Spinal cord (tissue), 9 donors: ENCODE measurements at regions not wholly inside any gene's neighbourhood (a gene's known extent, or its start where the extent isn't known, plus 50 kb on each side); places are given as distances from the start of the nearest gene placed in this dataset.

Experiments used
- DNase-seq, 6 donors: peaks; one replicate each; pipeline versions ENCODE4 v3.0.0 to v3.0.0-alpha.2; 2013 to 2015; ENCODE audit warnings: low spot score in 6 of 6, low read depth in 4 of 6
- H3K27ac ChIP-seq: one replicate; pipeline ENCODE4 v1.5.1; 2013; ENCODE audit warnings: low read depth, low read length, control low read depth
- H3K27me3 ChIP-seq: one replicate; pipeline ENCODE4 v1.6.1; 2013; ENCODE audit warnings: low read length; ENCODE audit not compliant: control insufficient read depth, insufficient read depth
- H3K36me3 ChIP-seq: one replicate; pipeline ENCODE4 v1.6.1; 2013; ENCODE audit warnings: low read length; ENCODE audit not compliant: control insufficient read depth, insufficient read depth
- H3K4me1 ChIP-seq: one replicate; pipeline ENCODE4 v1.6.1; 2013; ENCODE audit warnings: low read length; ENCODE audit not compliant: control insufficient read depth, insufficient read depth
- H3K4me3 ChIP-seq: one replicate; pipeline ENCODE4 v1.5.1; 2013; ENCODE audit warnings: low read depth, low read length, control low read depth
- H3K9me3 ChIP-seq: one replicate; pipeline ENCODE4 v1.6.1; 2013; ENCODE audit warnings: low read length; ENCODE audit not compliant: control insufficient read depth, insufficient read depth
- WGBS: methylation state at CpG from one replicate; pipeline ENCODE4 v1.1.5; 2013; ENCODE audit warnings: missing lambda C conversion rate; ENCODE audit not compliant: insufficient coverage; 5-methylcytosine and 5-hydroxymethylcytosine counted together
- donor health status: healthy.

DNA sequence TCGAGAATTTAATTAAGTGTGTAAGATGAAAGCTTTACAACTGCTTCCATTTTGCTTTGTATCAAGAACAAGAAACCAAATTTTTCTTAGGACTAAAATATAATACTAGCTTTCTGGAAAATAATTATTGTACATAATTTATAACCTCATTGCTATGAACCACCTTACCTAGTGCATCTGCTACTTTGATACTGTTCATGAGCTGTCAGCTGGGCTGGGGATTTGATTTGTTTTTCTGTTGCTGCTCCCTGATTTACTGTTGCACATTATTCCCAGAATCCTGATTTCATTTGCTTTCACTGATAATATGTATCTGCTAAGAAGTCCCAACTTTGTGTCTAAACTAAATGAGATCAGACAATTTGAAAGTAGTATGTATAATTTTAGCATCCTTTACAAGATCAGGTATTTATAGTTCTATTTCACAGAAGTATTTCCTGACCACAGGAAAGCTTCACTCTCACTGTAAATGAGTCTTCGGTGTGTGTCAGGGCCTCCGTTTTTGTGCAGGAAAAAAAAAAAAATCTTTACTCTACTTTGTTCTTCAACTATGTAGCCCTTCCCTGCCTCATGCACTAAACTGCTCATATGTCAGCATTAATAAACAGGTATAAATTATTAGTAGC, 105.6 kb upstream of the CCDC150 start:
- no peaks in the 10 kb centered on the region for H3K36me3 ChIP-seq
- no peaks in the 10 kb centered on the region for H3K27me3 ChIP-seq
- DNase-seq = no peak
- WGBS = no CpG with 5 or more reads among the region's 3 CpGs
- no peaks in the 10 kb centered on the region for H3K4me1 ChIP-seq
- H3K9me3 ChIP-seq = no peaks in the 10 kb centered on the region
- no peak overlapping the region for H3K27ac ChIP-seq
- H3K4me3 ChIP-seq = no peak overlapping the region

DNA sequence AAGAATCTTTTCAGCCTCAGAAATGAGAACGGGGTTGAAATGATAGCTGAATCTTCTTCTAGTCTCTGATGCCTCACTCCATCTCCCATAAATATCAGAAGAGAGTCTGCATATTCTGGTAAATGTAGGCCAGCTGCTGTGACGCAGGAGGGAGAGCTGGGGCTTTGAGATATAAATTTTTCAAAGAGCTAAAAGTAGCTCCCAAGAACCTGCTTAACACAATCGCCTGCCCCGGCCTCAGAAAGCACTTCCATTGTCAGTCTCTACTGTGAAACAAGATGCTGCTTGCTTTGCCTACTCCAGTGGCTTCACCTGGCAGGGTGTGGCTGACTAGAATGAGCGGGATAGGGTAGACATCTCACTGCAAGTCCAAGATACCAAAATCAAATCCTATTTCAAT, 105.0 kb upstream of the CCDC150 start:
- H3K4me1 ChIP-seq = no peaks in the 10 kb centered on the region
- 86% methylated on average over 2 of the region's 5 CpGs for WGBS
- no peaks in the 10 kb centered on the region for H3K9me3 ChIP-seq
- no peak overlapping the region for H3K4me3 ChIP-seq
- H3K36me3 ChIP-seq = no peaks in the 10 kb centered on the region
- no peaks in the 10 kb centered on the region for H3K27me3 ChIP-seq
- no peak for DNase-seq
- H3K27ac ChIP-seq = no peak overlapping the region

DNA sequence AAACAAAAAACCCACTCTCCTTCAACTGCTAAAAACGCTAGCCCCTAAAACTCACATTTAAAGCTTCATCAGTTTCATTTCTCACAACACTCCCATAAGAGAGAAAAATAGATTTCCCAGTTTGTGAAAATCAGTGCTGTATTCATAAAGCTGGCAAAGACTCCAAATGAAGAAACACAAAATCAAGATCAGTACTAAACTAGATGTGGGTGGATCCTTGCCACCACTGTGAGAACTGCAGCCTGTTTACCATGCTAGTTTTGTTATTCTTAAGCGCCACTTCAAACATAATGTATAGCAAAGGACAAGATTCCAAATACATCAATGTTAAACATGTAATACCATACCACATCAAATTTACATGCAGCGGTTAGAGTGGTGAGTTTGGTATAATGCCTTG, 104.5 kb upstream of the CCDC150 start:
- DNase-seq = no peak
- Histone ChIP-seq H3K27ac (no peak overlapping the region), H3K4me1 (no peaks in the 10 kb centered on the region), H3K4me3 (no peak overlapping the region), H3K27me3 (no peaks in the 10 kb centered on the region), H3K36me3 (no peaks in the 10 kb centered on the region), H3K9me3 (no peaks in the 10 kb centered on the region)
- no CpG with 5 or more reads among the region's 3 CpGs for WGBS

DNA sequence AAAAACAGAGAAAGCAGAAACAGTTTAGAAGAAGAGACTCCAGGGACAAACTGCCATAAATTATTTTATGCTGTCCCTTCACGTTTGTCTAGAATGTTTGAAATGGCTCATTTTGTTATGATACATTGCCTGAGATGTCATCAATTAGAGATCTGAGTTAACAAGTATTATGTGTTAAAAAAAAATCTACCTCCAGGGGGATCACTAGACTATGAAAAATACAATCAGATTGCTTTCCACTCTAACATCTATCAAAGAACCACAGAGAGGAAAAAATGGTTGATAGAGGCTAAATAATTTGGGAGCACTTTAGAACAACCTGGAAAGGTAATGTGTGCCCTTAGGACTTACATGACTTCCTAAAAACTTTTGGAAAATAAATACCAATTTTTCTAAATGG, 103.8 kb upstream of the CCDC150 start:
- Histone ChIP-seq H3K4me3 (no peak overlapping the region), H3K27me3 (no peaks in the 10 kb centered on the region), H3K27ac (no peak overlapping the region), H3K4me1 (no peaks in the 10 kb centered on the region), H3K36me3 (no peaks in the 10 kb centered on the region), H3K9me3 (no peaks in the 10 kb centered on the region)
- DNase-seq = no peak
- WGBS = no CpG with 5 or more reads among the region's 1 CpG

DNA sequence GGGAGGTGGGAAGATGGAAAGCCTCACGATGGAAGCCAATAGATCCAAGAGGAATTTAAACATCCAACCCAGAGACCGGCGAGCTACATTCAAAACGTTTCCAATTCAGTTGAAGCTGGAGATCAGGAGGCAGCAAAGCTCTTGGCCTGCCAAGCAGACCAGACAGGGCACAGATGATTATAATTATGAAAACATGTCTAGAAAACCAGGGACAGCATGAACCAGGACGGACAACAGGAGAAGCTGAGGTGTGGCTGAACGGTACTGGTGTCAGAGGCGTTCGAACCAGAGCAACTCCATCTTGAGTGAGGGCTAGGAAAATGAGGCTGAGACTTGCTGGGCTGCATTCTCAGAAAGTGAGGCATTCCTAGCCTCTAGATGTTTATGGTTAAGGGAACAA, 102.2 kb upstream of the CCDC150 start:
- H3K4me3 ChIP-seq = no peak overlapping the region
- DNase-seq = no peak
- WGBS = 97% methylated on average over 8 of the region's 8 CpGs
- H3K27me3 ChIP-seq = no peaks in the 10 kb centered on the region
- no peak overlapping the region for H3K27ac ChIP-seq
- no peaks in the 10 kb centered on the region for H3K36me3 ChIP-seq
- no peaks in the 10 kb centered on the region for H3K9me3 ChIP-seq
- no peaks in the 10 kb centered on the region for H3K4me1 ChIP-seq

DNA sequence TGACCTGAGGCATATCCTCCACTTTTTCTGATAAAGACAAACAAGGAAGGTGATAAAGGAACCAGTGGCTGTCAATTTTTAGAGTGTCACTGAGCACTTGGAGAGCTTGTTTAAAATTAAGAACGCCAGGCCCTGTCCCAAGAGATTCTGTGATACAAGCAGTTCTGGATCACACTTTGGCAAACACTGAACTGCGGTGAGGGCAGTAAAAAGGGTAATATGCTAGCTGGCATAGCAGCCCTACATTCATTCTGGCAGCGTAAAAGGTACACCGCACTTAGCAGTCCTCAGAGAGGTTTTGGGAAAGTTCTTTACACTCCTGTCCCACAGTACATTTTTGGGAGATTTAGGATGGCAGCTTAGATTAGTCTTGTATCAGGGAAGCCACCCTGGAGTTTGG, 101.3 kb upstream of the CCDC150 start:
- no peaks in the 10 kb centered on the region for H3K36me3 ChIP-seq
- no peaks in the 10 kb centered on the region for H3K27me3 ChIP-seq
- no peak for DNase-seq
- no peaks in the 10 kb centered on the region for H3K4me1 ChIP-seq
- no peak overlapping the region for H3K4me3 ChIP-seq
- 80% methylated on average over 1 of the region's 4 CpGs for WGBS
- no peak overlapping the region for H3K27ac ChIP-seq
- H3K9me3 ChIP-seq = no peaks in the 10 kb centered on the region

DNA sequence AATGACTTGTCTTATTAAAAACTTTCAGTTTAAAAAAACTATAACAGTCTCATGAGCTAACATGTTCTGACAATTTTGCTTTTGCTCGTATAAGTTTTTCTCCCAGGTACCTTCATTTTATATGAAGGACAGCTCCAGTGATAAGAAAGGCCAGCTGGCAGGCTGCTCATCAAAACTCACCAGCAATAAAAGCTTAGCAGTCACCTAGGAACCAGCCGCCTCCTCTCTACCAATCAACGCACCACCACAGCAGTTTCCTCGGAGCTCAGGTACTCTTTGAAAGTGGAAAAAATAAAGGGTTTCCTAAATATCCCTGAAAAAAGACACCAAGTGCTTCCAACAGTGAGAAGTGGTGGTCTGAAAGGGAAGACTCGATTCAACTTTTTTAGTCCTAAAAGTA, 100.9 kb upstream of the CCDC150 start:
- Histone ChIP-seq H3K27ac (no peak overlapping the region), H3K27me3 (no peaks in the 10 kb centered on the region), H3K36me3 (no peaks in the 10 kb centered on the region), H3K4me1 (no peaks in the 10 kb centered on the region), H3K9me3 (no peaks in the 10 kb centered on the region), H3K4me3 (no peak overlapping the region)
- DNase-seq = no peak
- 94% methylated on average over 2 of the region's 5 CpGs for WGBS

DNA sequence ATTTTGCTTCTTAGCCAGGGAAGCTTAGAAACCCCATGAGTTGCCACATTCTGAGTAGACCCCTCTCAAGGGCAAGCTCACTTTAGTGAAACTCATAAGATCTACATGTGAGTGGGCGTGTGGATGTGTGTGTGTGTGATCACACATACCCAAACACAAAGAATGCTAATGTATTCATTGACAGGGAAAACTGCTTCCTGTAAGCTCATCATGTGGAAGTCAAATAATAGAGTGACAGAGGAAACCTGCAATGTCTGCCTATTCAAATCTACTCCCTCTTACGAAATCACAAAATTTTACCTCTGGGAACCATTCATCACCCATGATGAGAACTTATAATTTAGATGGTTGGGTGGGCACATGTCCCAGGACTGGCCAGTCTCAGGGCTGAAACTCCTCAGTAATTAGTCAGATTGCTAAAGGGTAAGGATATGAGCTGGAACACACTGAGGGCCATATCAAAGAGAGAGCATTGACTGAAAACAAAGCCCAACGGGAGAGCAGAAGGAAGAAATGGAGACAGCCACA, 94.5 kb upstream of the CCDC150 start:
- Histone ChIP-seq H3K27ac (no peak overlapping the region), H3K27me3 (no peaks in the 10 kb centered on the region), H3K36me3 (no peaks in the 10 kb centered on the region), H3K4me3 (no peak overlapping the region), H3K9me3 (no peaks in the 10 kb centered on the region), H3K4me1 (peaks cover 3% of the 10 kb centered on the region)
- WGBS = no CpG with 5 or more reads among the region's 3 CpGs
- no peak for DNase-seq

DNA sequence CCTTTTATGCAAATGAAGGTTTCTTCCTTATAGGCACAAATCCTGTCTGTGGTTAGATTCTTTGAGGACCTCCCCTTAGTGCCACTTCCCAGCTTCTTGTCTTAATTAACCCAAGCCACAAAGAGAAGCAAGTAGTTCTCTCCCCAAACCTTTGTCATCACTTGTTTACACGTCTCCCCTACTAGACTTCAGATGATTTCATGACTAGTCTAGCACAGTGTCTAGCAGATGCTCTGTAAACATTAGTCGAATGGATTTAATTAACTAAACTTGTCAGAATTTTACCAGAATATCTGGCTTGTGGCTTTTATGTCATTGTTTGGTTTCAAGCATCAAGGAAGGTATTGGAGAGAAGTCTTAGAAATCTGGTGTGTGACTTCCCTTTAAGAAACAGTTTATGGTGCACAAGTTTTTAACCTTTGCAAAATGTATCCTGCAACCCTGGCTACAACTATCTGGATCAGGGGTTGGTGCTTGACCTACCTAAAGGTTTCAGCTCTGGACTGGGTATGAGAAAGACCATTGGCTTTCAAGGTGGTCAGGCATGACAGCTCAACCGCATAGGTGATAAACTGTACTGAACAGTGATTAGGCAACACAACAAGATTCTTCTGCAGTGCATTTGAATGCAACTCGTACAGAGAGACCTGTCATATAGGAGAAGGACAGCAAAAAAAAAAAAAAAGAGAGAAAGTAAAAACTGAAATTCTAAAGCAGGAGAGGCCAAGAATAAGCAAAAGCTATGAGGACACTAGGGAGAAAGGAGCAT, 93.2 kb upstream of the CCDC150 start:
- DNase-seq = no peak
- 100% methylated on average over 1 of the region's 4 CpGs for WGBS
- no peaks in the 10 kb centered on the region for H3K9me3 ChIP-seq
- no peaks in the 10 kb centered on the region for H3K36me3 ChIP-seq
- H3K4me1 ChIP-seq = peaks cover 3% of the 10 kb centered on the region
- no peak overlapping the region for H3K27ac ChIP-seq
- H3K27me3 ChIP-seq = no peaks in the 10 kb centered on the region
- H3K4me3 ChIP-seq = no peak overlapping the region

DNA sequence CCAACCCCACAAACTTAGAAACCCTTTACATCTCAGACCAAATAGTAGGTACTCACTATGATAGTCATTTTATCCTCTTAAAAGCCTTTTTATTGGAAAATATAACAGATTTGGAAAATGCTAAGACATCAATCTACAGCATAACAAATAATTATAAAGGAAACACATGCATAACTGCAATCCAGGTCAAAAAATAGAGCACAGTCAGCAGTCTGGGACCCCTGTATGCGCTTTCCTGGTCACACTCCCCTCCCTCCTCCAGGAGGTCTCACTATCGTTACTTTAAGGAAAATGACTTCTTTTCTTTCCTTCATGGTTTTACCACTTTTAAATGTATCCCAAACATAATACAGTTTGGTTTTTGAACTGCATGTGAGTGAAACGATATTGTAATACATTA, 90.5 kb upstream of the CCDC150 start:
- 100% methylated on average over 1 of the region's 3 CpGs for WGBS
- H3K36me3 ChIP-seq = no peaks in the 10 kb centered on the region
- H3K27me3 ChIP-seq = no peaks in the 10 kb centered on the region
- DNase-seq = no peak
- no peaks in the 10 kb centered on the region for H3K9me3 ChIP-seq
- no peak overlapping the region for H3K4me3 ChIP-seq
- H3K4me1 ChIP-seq = peaks cover 2% of the 10 kb centered on the region
- no peak overlapping the region for H3K27ac ChIP-seq
